K562 (cell line): ENCODE measurements at regions not wholly inside any gene's neighbourhood (a gene's known extent, or its start where the extent isn't known, plus 50 kb on each side); places are given as distances from the start of the nearest gene placed in this dataset.

ENCODE experiments used
- ATAC-seq: fragments of 200-7000 bp; cut with Tn5 transposase; 3 replicates; pipeline ENCODE4 v1.9.1; 2020; ENCODE audit warnings: moderate library complexity
- BruUV-seq: library from RNA; stranded (reverse); fragments of 400-500 nt; replicated peaks from 2 replicates; lab custom pipeline; 2021; lab: Mats Ljungman, UMichigan
- CTCF ChIA-PET: fragments of 300-600 bp; formaldehyde crosslinking; extraction: SDS; loops from one replicate; lab custom pipeline; 2021; ENCODE audit warnings: low intra/inter-chr PET ratio; lab: Yijun Ruan, JAX
- POLR2A ChIA-PET: fragments of 300-600, 350-650 bp; sonication (Branson Sonifier 250); formaldehyde crosslinking; extraction: SDS; loops from one replicate; lab custom pipeline; 2021; ENCODE audit warnings: antibody characterized with exemption, inconsistent platforms; lab: Yijun Ruan, JAX
- DNase-seq, 4 experiments: peaks; one replicate each; pipeline versions ENCODE4 v3.0.0 to v3.0.0-alpha.2; 2011 to 2018; ENCODE audit warnings: low spot score in 3 of 4, mixed read lengths in 3 of 4; ENCODE audit errors: extremely low read depth in 1 of 4
- FAIRE-seq: peaks from 2 replicates; lab custom pipeline; 2011; peaks lifted over from hg19 to GRCh38; lab: Jason Lieb, UNC
- H2AFZ ChIP-seq: 2 replicates; pipeline ENCODE4 v1.6.0; 2011; ENCODE audit warnings: low read depth, low read length, control low read depth, inconsistent platforms
- H3K27ac ChIP-seq: fragments of 200-600 bp; 3 replicates; pipeline ENCODE4 v1.8.0; 2011; ENCODE audit warnings: low read depth, mild to moderate bottlenecking, control low read depth, inconsistent platforms, low read length, moderate library complexity, mixed read lengths; ENCODE audit errors: extremely low read depth
- H3K27me3 ChIP-seq, 2 experiments: fragments of 300-600 bp in 1 of 2; 2 replicates in 1 of 2; 3 replicates in 1 of 2; pipeline versions ENCODE4 v1.6.0 to v1.8.0; 2011; ENCODE audit warnings: inconsistent platforms in 2 of 2, low read length in 2 of 2, mild to moderate bottlenecking in 1 of 2, mixed read lengths in 1 of 2, moderate library complexity in 1 of 2; ENCODE audit not compliant: control insufficient read depth in 2 of 2, insufficient read depth in 2 of 2
- H3K36me3 ChIP-seq: fragments of 300-600 bp; 3 replicates; pipeline ENCODE4 v1.8.0; 2011; ENCODE audit warnings: mild to moderate bottlenecking, low read length, inconsistent platforms; ENCODE audit not compliant: control insufficient read depth, insufficient read depth
- H3K4me1 ChIP-seq, 2 experiments: fragments of 200-600 bp in 1 of 2; replicated peaks in 1 of 2; 2 replicates in 1 of 2; 3 replicates in 1 of 2; pipeline versions ENCODE4 v1.5.1 to v1.8.0; 2011; ENCODE audit warnings: inconsistent platforms in 2 of 2, low read length in 2 of 2, mild to moderate bottlenecking in 1 of 2, mixed read lengths in 1 of 2, moderate library complexity in 1 of 2; ENCODE audit not compliant: control insufficient read depth in 2 of 2, insufficient read depth in 2 of 2
- H3K4me2 ChIP-seq: 2 replicates; pipeline ENCODE4 v1.6.1; 2011; ENCODE audit warnings: low read length, control low read depth, inconsistent platforms, mixed read lengths; ENCODE audit not compliant: insufficient read depth
- H3K4me3 ChIP-seq: fragments of 200-600 bp; sonication (generic), shearing (Covaris generic); 2 replicates; pipeline ENCODE4 v1.5.1; 2016; ENCODE audit warnings: control low read depth, inconsistent platforms
- H3K79me2 ChIP-seq: fragments of 200-600 bp; 3 replicates; pipeline ENCODE4 v1.8.0; 2011; ENCODE audit warnings: low read length, inconsistent platforms; ENCODE audit not compliant: control insufficient read depth, insufficient read depth
- H3K9ac ChIP-seq, 2 experiments: 2 replicates each; pipeline versions ENCODE4 v1.6.0 to v1.6.1; 2011; ENCODE audit warnings: low read depth in 2 of 2, low read length in 2 of 2, control low read depth in 1 of 2, inconsistent platforms in 1 of 2, mild to moderate bottlenecking in 1 of 2, mixed read lengths in 1 of 2; ENCODE audit not compliant: insufficient read depth in 1 of 2
- H3K9me1 ChIP-seq: one replicate; pipeline ENCODE4 v1.6.0; 2011; ENCODE audit warnings: inconsistent platforms, mild to moderate bottlenecking, low read length, moderate library complexity; ENCODE audit not compliant: control insufficient read depth, insufficient read depth
- H3K9me3 ChIP-seq: replicated peaks from 2 replicates; pipeline ENCODE4 v1.5.1; 2011; ENCODE audit warnings: low read depth, low read length, inconsistent platforms; ENCODE audit not compliant: control insufficient read depth, insufficient read depth
- H4K20me1 ChIP-seq: replicated peaks from 2 replicates; pipeline ENCODE4 v1.6.1; 2011; ENCODE audit warnings: low read length, inconsistent platforms, mixed read lengths; ENCODE audit not compliant: control insufficient read depth, insufficient read depth
- CHD1 ChIP-seq: fragments of 200-600 bp; sonication (generic); IDR thresholded peaks from one replicate; pipeline ENCODE4 v1.6.1; 2012; ENCODE audit warnings: mild to moderate bottlenecking, moderate library complexity, low read length, inconsistent platforms
- FOXA3 ChIP-seq, 2 experiments: fragments of 450-650 bp in 1 of 2; sonication (generic) in 1 of 2; formaldehyde crosslinking; IDR thresholded peaks in 1 of 2; conservative IDR thresholded peaks in 1 of 2; 2 replicates each; pipeline versions ENCODE4 v1.4.0 to v1.8.0; 2020 to 2022; ENCODE audit warnings: mild to moderate bottlenecking in 2 of 2, missing genetic modification reagents in 1 of 2
- GTF2A2 ChIP-seq: IDR thresholded peaks from 2 replicates; pipeline ENCODE4 v1.6.1; 2016; ENCODE audit warnings: mild to moderate bottlenecking, missing genetic modification characterization, missing compliant biosample characterization
- IRF2 ChIP-seq: sonication (generic); formaldehyde crosslinking; IDR thresholded peaks from 2 replicates; pipeline ENCODE4 v1.8.1; 2022; ENCODE audit warnings: mild to moderate bottlenecking, missing genetic modification reagents
- RBM17 ChIP-seq: fragments of 200-400 bp; formaldehyde crosslinking; IDR thresholded peaks from 2 replicates; pipeline ENCODE4 v1.6.1; 2017; ENCODE audit warnings: low read depth, mild to moderate bottlenecking, low read length, borderline replicate concordance
- RCOR1 ChIP-seq, 2 experiments: IDR thresholded peaks; 2 replicates each; pipeline ENCODE4 v1.6.1; 2012; ENCODE audit warnings: low read depth in 2 of 2, low read length in 2 of 2, borderline replicate concordance in 1 of 2, improper control_type of control experiment in 1 of 2
- WHSC1 ChIP-seq: IDR thresholded peaks from one replicate; pipeline ENCODE4 v1.6.1; 2012; ENCODE audit warnings: low read length, control low read depth, inconsistent platforms
- ZNF263 ChIP-seq: sonication (generic); formaldehyde crosslinking; IDR thresholded peaks from 2 replicates; pipeline ENCODE4 v1.8.0; 2022; ENCODE audit warnings: mild to moderate bottlenecking, missing genetic modification reagents, borderline replicate concordance
- WGBS: fragments of 100-300 bp; shearing (Covaris generic); methylation state at CpG from one replicate; pipeline ENCODE4 v1.1.6; 2016; ENCODE audit warnings: low coverage, mixed read lengths; ENCODE audit not compliant: insufficient coverage; ENCODE audit errors: missing lambda C conversion rate; 5-methylcytosine and 5-hydroxymethylcytosine counted together
- in situ Hi-C: fragments of 300-500 bp; cut with MboI; formaldehyde crosslinking; loops from 4 replicates; pipeline ENCODE4 v1.15.0; 2018; ENCODE audit warnings: inconsistent platforms, mixed read lengths
- intact Hi-C: fragments of 100-400 bp; cut with micrococcal nuclease; formaldehyde crosslinking; loops from 2 replicates; pipeline ENCODE4 v1.14.2; 2022
- TF ChIP-seq, protein P1 (sequence below): fragments of 450-650 bp; IDR thresholded peaks from 2 replicates; pipeline ENCODE4 v1.7.0; 2016; ENCODE audit warnings: borderline replicate concordance
- TF ChIP-seq, protein P2 (sequence below): fragments of 450-650 bp; formaldehyde crosslinking; IDR thresholded peaks from 2 replicates; pipeline ENCODE4 v1.4.0; 2020; ENCODE audit warnings: mild to moderate bottlenecking, moderate library complexity
- TF ChIP-seq, protein P3 (sequence below): fragments of 450-650 bp; formaldehyde crosslinking; conservative IDR thresholded peaks from 2 replicates; pipeline ENCODE4 v1.4.0; 2022; ENCODE audit warnings: mild to moderate bottlenecking, missing genetic modification characterization
- TF ChIP-seq, protein P4 (sequence below): IDR thresholded peaks from 2 replicates; pipeline ENCODE4 v1.6.1; 2016; ENCODE audit warnings: missing genetic modification characterization, missing compliant biosample characterization

DNA sequence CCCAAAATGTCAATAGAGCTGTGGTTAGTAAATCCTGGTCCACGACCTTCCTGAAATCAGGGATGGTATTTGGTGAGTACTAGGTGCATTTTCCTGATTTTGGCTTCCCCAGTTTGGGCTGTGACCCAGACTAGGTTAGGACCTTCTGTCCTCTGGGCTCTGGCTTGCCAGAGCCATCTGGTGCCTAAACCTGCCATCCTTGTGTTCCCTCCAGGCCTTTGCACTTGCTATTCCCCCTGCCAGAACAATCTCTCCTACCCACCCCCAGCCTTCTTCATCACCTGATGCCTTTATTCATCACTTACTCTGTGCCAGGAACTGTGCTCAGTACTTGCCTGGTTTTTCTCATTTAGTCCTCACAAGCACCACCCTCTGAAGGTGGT lies 216.7 kb downstream of the RBM19 start:
- no peak overlapping the region for H2AFZ ChIP-seq
- no peaks in the 10 kb centered on the region for H3K79me2 ChIP-seq
- ChIA-PET CTCF (no interaction called here), POLR2A (no interaction called here)
- peaks cover 14% of the 10 kb centered on the region; the same call in 2 of the 3 replicates for H3K36me3 ChIP-seq
- H4K20me1 ChIP-seq, result peaks cover 7% of the 10 kb centered on the region
- no peak overlapping the region for H3K4me2 ChIP-seq
- no peak overlapping the region for H3K4me3 ChIP-seq
- TF ChIP-seq IRF2 (CRISPR knock-in tag), result no peak
- no peak for TF ChIP-seq RBM17
- TF ChIP-seq, protein P1, sequence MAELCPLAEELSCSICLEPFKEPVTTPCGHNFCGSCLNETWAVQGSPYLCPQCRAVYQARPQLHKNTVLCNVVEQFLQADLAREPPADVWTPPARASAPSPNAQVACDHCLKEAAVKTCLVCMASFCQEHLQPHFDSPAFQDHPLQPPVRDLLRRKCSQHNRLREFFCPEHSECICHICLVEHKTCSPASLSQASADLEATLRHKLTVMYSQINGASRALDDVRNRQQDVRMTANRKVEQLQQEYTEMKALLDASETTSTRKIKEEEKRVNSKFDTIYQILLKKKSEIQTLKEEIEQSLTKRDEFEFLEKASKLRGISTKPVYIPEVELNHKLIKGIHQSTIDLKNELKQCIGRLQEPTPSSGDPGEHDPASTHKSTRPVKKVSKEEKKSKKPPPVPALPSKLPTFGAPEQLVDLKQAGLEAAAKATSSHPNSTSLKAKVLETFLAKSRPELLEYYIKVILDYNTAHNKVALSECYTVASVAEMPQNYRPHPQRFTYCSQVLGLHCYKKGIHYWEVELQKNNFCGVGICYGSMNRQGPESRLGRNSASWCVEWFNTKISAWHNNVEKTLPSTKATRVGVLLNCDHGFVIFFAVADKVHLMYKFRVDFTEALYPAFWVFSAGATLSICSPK, result no peak
- TF ChIP-seq, protein P2, sequence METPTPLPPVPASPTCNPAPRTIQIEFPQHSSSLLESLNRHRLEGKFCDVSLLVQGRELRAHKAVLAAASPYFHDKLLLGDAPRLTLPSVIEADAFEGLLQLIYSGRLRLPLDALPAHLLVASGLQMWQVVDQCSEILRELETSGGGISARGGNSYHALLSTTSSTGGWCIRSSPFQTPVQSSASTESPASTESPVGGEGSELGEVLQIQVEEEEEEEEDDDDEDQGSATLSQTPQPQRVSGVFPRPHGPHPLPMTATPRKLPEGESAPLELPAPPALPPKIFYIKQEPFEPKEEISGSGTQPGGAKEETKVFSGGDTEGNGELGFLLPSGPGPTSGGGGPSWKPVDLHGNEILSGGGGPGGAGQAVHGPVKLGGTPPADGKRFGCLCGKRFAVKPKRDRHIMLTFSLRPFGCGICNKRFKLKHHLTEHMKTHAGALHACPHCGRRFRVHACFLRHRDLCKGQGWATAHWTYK (CRISPR knock-in tag), result no peak
- no peak for TF ChIP-seq WHSC1
- no peak for TF ChIP-seq FOXA3 (CRISPR knock-in tag; conservative IDR thresholded peaks at IDR 0.05 in 1 of 2, IDR thresholded peaks at IDR 0.05 in 1 of 2)
- no peak for TF ChIP-seq GTF2A2 (tag)
- TF ChIP-seq, protein P3, sequence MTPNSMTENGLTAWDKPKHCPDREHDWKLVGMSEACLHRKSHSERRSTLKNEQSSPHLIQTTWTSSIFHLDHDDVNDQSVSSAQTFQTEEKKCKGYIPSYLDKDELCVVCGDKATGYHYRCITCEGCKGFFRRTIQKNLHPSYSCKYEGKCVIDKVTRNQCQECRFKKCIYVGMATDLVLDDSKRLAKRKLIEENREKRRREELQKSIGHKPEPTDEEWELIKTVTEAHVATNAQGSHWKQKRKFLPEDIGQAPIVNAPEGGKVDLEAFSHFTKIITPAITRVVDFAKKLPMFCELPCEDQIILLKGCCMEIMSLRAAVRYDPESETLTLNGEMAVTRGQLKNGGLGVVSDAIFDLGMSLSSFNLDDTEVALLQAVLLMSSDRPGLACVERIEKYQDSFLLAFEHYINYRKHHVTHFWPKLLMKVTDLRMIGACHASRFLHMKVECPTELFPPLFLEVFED (CRISPR knock-in tag), result no peak
- TF ChIP-seq, protein P4, sequence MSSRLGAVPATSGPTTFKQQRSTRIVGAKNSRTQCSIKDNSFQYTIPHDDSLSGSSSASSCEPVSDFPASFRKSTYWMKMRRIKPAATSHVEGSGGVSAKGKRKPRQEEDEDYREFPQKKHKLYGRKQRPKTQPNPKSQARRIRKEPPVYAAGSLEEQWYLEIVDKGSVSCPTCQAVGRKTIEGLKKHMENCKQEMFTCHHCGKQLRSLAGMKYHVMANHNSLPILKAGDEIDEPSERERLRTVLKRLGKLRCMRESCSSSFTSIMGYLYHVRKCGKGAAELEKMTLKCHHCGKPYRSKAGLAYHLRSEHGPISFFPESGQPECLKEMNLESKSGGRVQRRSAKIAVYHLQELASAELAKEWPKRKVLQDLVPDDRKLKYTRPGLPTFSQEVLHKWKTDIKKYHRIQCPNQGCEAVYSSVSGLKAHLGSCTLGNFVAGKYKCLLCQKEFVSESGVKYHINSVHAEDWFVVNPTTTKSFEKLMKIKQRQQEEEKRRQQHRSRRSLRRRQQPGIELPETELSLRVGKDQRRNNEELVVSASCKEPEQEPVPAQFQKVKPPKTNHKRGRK (tag), result no peak
- TF ChIP-seq CHD1, result no peak
- TF ChIP-seq ZNF263 (CRISPR knock-in tag), result no peak
- no peak for TF ChIP-seq RCOR1 (IDR thresholded peaks at IDR 0.05; ENCODE audit: borderline replicate concordance in 1 of 2, low read depth in 2 of 2, low read length in 2 of 2)
- no peaks in the 10 kb centered on the region for H3K9me3 ChIP-seq
- H3K9me1 ChIP-seq, result no peaks in the 10 kb centered on the region
- FAIRE-seq (no peak), ATAC-seq (no peak), DNase-seq (no peak)
- no peak overlapping the region; a peak in 1 of 4 replicates for H3K9ac ChIP-seq
- no peak overlapping the region for H3K27ac ChIP-seq
- intact Hi-C loops, result no loop called here
- peaks cover 6 to 21% of the 10 kb centered on the region in 2 experiments; a peak in 3 of 5 replicates for H3K4me1 ChIP-seq
- no TSS peak for BruUV-seq
- in situ Hi-C loops, result no loop called here
- 36% methylated on average over 1 of the region's 1 CpG for WGBS
- H3K27me3 ChIP-seq, result no peaks in the 10 kb centered on the region
